ENCODE measurements at regions not wholly inside any gene's neighbourhood (a gene's known extent, or its start where the extent isn't known, plus 50 kb on each side); places are given as distances from the start of the nearest gene placed in this dataset.
A peak's percentile ranks its signal among the peaks of the same experiment; 100 is the strongest.

GRCh38 chr6:14254505-14254904 lies 136.9 kb downstream of the CD83 start:
- no peak for DNase-seq (ENCODE audit: low read depth in 2 of 2)

- no peak for DNase-seq (ENCODE audit: low read depth in 2 of 2)
Measured at GRCh38 chr6:14255916-14256315, 138.3 kb downstream of the CD83 start.

- DNase-seq (ENCODE audit: low read depth in 2 of 2): no peak
Measured at GRCh38 chr6:14258117-14258516, 140.5 kb downstream of the CD83 start.

GRCh38 chr6:14258695-14259593 lies 141.4 kb downstream of the CD83 start:
- no peak for DNase-seq (ENCODE audit: low read depth in 2 of 2)

- DNase-seq (ENCODE audit: low read depth in 2 of 2): no peak
Measured at GRCh38 chr6:14259594-14260152, 142.1 kb downstream of the CD83 start.

- DNase-seq (ENCODE audit: low read depth in 2 of 2): no peak
Measured at GRCh38 chr6:14260839-14261238, 143.3 kb downstream of the CD83 start.

- no peak for DNase-seq (ENCODE audit: low read depth in 2 of 2)
Measured at GRCh38 chr6:14263881-14264424, 146.4 kb downstream of the CD83 start.

GRCh38 chr6:14265049-14266021 lies 147.8 kb downstream of the CD83 start:
- no peak for DNase-seq (ENCODE audit: low read depth in 2 of 2)

- DNase-seq (ENCODE audit: low read depth in 2 of 2): no peak
Measured at GRCh38 chr6:14266266-14266665, 148.7 kb downstream of the CD83 start.

GRCh38 chr6:14267885-14268660 lies 150.5 kb downstream of the CD83 start:
- no peak for DNase-seq (ENCODE audit: low read depth in 2 of 2)

GRCh38 chr6:14269436-14269835 lies 151.9 kb downstream of the CD83 start:
- DNase-seq (ENCODE audit: low read depth in 2 of 2): no peak

GRCh38 chr6:14270142-14270893 lies 152.7 kb downstream of the CD83 start:
- no peak for DNase-seq (ENCODE audit: low read depth in 2 of 2)

- DNase-seq (ENCODE audit: low read depth in 2 of 2): peak; percentile 3 to 7
Measured at GRCh38 chr6:14270925-14271788, 153.6 kb downstream of the CD83 start.

- DNase-seq (ENCODE audit: low read depth in 2 of 2): no peak
Measured at GRCh38 chr6:14271789-14272736, 154.5 kb downstream of the CD83 start.

- no peak for DNase-seq (ENCODE audit: low read depth in 2 of 2)
Measured at GRCh38 chr6:14272737-14273085, 155.1 kb downstream of the CD83 start.

GRCh38 chr6:14273191-14273590 lies 155.6 kb downstream of the CD83 start:
- no peak for DNase-seq (ENCODE audit: low read depth in 2 of 2)

GRCh38 chr6:14274016-14274415 lies 156.4 kb downstream of the CD83 start:
- DNase-seq (ENCODE audit: low read depth in 2 of 2): no peak

Data from stimulated activated CD8-positive, alpha-beta memory T cell treated with anti-CD3 and anti-CD28 coated beads, Interleukin-15, amount 100 ng/mL, for 4 hours (primary cell).